ENCODE measurements at regions not wholly inside any gene's neighbourhood (a gene's known extent, or its start where the extent isn't known, plus 50 kb on each side); places are given as distances from the start of the nearest gene placed in this dataset.
"Not testable (repeated sequence)": the region's sequence is repeated elsewhere in the genome, so short reads cannot be mapped to it uniquely, and the experiment has no call there.

DNA sequence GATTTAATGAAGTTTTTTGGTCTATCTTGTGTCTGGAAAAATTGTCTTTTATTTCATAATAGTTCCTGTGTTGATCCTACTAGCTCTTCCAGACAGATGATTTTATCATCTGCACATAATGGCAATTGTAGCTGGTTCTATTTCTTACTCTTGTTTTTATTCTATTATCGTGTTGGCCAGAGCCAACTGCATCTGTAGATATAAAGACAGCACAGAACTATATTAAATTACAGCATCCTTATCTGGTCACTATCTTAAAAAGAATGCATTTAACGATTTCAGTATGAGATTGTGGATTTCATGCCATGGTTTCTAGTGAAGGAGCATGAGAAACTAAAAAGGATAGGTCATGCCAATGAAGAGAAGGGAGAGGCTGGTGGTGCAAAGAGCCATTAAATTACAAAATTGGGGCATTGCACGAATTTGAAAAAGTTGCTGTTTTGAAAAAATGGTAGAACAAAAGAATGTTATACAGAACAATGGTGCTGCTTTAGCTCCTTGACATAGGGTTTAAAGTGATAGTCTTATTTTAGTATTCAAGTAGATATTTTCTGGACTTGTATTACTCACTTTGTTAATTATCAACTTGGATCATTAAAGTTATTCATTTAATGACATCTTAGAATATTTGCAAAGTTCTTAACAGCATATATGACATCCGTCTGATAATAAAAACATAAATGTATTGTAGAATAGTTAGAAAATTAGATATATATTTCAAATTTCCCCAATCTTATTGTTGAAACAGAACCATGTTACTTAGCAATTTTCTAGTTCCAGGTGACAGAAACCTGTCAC lies 1250.3 kb downstream of the REEP3 start:
- no peak for DNase-seq

DNA sequence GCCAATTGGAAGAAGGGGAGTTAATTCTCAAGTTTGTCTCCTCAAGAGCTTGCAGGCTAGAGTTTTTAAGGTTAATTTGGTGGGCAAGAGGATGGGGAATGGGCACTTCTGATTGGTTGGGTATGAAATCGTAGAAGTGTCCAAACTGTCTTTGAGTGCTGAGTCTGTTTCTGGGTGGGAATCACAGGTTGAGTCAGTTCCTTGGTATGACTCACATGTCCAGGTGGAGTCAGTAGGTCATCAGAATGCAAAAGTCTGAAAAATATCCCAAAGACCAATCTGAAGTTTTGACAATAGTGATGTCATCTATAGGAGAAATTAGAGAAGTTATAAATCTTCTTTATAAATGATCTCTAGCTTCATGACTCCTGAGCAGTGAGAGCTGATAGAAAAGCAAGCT lies 1252.2 kb downstream of the REEP3 start:
- no peak for DNase-seq

GRCh38 chr10:64784451-64784850 lies 1263.2 kb downstream of the REEP3 start:
- DNase-seq: not testable (repeated sequence)

DNA sequence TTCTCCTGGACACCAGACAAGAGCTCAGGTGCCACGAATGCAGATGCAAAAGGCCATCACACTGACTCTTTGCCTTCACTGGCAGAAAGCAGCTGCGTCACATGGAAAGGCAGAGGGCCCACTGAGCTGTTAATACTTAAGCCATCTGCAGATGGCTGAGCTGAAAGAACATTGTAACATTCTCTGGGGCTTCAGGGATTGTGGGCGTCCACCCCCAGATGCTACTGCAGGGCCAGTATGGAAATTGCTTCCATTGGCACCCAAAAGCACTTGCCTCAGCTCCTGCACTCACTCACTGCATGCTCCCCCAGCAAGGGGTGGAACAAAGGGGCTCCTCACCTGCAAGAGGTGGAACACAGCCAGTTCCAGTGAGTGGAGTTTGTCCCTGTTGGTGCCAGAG lies 1264.6 kb downstream of the REEP3 start:
- DNase-seq: no peak

DNA sequence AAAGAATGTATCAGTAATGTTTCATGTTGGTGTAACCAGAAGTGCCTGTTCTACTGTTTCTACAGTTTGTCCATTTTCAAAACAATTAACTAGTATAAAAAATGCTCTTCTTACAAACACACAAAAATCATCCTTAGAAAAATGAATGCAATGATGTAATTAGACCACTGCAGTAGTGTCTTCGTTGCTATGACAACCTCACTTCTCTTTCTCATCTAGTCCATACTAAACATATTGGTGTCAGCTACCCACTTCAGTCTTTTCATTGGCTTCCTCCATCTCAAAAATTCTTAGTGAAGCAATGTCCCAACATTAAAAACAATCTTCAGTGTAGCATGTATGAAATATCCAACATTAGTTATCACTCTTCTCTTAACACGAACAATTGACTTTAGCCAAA lies 1265.8 kb downstream of the REEP3 start:
- DNase-seq: no peak

GRCh38 chr10:64795847-64796246 lies 1274.6 kb downstream of the REEP3 start:
- DNase-seq: no peak

DNA sequence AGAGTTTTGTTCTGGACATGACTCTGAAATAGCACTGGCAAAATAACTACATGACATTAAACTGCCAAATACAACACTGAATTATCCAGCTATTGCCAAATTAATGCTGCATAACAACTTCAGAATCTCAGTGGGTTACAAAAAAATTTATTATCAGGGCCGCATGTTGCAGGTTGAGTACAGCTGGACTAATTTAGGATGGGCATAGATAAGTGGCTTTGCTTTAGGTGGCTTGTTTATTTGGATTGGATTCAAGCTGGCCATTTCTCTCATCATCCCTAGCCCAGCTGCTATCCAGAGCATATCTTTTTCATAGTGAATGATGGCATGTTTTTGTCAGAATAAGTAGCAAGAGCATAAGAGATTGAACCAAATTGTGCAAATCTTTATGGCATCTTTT lies 1277.1 kb downstream of the REEP3 start:
- DNase-seq: no peak

DNA sequence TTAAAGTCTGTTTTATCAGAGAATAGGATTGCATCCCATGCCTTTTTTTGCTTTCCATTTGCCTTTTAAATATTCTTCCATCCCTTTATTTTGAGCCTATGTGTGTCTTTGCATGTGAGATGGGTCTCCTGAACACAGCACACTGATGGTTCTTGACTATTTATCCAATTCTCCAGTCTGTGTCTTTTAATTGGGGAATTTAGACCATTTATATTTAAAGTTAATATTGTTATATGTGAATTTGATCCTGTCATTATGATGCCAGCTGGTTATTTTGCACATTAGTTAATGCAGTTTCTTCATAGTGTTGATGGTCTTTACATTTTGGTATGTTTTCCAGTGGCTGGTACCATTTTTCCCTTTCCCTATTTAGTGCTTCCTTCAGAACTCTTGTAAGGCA lies 1287.0 kb downstream of the REEP3 start:
- DNase-seq: not testable (repeated sequence)

- not testable (repeated sequence) for DNase-seq
These were observed 1288.8 kb downstream of the REEP3 start for GRCh38 chr10:64810046-64810445.

GRCh38 chr10:64813391-64813790 lies 1292.2 kb downstream of the REEP3 start:
- no peak for DNase-seq

DNA sequence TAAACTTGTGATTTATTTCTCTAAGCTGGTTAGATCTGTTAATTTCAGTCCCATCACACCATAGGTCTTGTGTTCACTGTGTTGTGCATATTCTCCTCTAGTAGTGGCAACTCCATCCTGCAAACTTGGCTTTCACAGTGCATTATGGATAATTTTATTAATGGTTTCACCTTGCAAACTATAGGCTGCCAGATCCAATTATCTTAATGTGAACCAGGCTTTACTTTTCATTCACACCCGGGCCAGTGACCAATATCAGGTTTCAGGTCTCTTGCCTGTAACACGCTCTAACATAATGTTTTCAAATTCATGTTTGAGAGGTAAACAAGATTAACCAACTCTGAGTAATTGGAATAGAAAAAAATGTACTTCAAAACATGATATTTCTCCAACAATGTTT lies 1293.0 kb downstream of the REEP3 start:
- DNase-seq: no peak

DNA sequence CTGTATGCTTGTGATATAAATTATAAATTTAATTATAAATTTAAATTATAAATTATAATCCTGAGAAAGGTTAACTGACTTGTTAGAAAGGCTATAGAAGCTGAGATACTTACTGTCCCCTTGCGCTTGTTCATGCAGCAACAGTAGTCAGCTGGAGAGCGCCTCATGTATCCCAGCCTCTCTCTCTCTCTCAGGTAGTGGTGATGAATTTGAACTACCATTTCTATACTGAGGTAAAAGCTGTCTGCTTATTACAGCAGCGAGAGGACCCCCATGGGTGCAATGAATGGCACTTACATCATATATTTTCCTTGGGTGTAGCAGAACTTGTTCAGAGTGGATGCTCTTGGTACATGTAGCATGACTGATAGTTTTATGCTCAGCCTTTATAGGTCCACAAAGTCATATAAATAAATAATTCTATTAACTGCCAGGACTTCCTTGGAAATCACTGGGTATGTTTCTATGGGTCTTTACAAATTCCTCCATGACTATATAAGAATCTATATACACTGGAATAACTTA lies 1308.7 kb downstream of the REEP3 start:
- DNase-seq: no peak

- no peak for DNase-seq
These were observed 1309.7 kb downstream of the REEP3 start for GRCh38 chr10:64830869-64831268.

DNA sequence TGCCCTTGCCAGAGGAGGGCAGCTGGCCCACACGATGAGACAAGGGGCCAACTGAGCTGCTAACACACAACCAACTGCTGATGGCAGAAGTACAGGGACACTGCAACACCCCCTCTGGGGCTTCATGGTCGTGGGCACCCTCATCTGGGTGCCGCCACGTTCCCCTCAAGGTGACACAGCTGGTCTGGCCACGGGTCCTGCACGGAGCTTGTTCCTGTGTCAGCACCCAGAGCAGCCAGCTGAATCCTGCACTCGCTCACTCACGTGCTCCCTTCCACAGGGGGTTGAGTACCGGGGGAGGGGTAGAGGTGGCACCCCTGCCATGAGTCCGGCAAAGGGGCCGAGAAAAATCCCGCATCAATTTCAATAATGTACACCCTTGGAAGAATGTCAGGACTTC lies 1319.1 kb downstream of the REEP3 start:
- DNase-seq: no peak

DNA sequence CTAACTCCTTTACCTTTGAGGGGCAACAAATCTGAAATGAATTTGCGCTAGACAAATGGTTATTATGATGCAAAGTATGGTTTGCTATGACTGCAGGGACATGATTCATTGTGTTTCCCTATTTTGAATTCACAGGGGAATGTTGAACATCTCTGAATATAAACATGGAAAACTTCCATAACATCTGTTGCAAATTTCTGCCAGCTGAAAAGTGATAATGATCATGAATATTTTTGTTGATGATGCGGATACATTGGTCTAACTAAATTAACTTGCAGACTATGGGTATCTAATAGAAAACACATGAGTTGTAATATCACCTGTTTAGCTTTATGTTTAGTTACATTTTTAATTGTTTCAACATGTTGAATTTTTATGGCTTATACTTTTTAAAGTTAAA lies 1325.5 kb downstream of the REEP3 start:
- DNase-seq: no peak

DNA sequence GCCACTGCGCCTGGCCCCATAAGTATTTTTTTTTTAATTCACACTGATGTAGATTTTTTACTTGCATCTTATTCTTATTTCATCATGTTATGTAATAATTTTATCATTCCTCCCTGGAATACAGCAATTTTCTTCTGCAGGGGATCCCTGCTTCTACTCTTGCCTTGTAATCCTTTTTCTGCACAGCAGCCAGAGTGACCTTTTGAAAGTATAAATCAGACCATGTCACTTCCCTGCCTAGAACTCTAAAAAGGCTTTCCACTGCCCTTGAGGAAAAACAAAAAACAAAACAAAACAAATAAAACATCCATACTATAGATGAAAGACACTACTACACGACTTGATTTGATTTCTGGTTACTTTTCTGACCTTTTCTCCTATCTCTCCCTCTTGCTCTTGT lies 1334.7 kb downstream of the REEP3 start:
- DNase-seq: no peak

- DNase-seq: no peak
These were observed 1338.7 kb downstream of the REEP3 start for GRCh38 chr10:64859911-64860310.

- no peak for DNase-seq
These were observed 1342.6 kb downstream of the REEP3 start for GRCh38 chr10:64863836-64864235.

GRCh38 chr10:64867501-64867962 lies 1346.3 kb downstream of the REEP3 start:
- no peak for DNase-seq

DNA sequence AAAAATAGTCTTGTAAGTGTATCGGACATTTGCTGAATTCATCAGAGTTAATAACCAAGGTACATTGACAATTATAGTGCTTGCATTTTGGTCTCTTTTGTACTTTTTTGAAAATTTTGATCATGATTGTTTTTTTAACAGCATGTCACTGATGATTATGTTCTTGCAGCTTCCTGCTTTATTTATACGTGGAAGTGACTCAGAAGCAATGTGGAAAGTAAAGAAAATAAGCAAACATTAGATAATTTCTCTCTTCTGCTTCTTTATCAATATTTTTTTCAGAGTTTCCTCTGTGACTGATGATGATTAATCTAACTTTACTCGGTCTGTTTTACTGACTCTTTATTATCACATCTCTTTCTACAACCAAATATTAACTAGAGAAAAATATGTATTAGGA lies 1351.9 kb downstream of the REEP3 start:
- DNase-seq: no peak

DNA sequence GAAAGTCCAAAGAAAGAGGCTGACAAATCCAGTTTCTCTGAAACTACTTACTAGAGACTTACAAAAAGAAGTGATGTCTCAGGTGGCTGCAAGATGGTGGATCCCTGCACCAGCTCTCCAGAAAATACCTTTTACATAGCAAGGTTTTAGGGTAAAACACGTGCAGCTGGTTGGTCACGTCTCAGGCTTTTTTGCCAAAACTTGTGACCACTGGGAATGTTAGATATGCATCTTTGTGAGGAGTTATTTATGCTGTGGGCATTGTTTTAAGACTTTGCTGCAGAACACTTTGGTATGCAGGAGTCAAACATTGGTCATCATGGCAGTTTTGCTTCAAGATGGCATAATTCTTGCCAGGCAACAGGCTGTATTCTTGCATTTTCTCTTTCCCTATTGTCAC lies 1352.8 kb downstream of the REEP3 start:
- no peak for DNase-seq

DNA sequence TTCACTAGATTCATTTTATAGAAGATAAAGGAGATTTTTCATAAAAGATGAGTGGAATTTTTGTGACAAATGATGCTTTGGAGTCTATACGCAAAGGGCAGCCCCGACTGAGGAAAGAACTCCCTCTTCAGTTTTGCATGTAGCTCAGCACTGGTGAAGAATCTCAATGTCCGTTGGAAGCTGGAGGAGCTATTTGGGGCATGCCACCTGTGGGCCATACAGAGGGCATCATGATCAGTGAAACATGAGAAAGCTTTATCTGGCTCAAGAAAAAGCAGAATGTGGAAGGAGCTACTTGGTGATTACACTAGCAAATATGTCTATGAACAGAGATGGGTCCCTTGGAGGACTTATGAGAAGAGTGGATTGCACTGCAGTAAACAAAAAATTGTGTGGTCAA lies 1359.3 kb downstream of the REEP3 start:
- DNase-seq: no peak

DNA sequence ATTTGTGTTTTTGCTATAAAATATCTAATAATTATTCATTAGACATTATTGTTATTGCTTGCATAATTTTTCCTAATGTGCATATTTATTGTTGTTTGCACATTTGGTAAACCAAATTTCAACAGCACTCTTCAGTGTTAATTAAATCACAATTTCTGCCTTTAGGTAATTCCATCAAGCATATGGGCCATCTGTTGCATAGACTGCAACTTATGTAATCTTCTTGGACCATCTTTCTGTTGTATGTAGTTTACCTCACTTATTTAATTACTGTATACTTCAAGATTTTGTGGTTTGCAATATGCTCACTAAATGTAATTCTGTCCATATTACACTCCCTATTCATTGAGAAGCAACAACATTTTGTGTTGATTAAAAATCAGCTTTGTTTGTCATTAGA lies 1360.1 kb downstream of the REEP3 start:
- no peak for DNase-seq

GRCh38 chr10:64896582-64896981 lies 1375.4 kb downstream of the REEP3 start:
- DNase-seq: no peak

DNA sequence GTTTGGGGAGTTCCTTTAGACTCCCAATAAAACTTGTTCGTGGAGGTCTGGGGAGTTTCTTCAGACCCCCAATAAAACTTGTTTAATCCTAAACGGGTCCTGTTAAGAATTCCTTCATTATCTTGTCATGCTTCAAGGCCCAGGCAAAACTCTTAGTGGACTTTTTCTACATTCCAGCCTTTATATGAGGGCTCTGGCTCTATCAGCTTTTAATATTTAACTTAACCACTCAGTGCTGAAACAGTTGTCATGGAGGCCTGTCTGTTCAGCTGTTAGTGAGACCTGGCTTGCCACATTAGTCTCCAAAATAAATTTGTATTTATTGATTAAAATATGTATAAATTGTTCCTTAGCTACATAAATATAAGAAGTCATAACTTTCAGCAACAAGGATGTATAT lies 1385.1 kb downstream of the REEP3 start:
- DNase-seq: not testable (repeated sequence)
